Lower leg skin (tissue), 3 donors: ENCODE measurements at regions not wholly inside any gene's neighbourhood (a gene's known extent, or its start where the extent isn't known, plus 50 kb on each side); places are given as distances from the start of the nearest gene placed in this dataset.

Experiments
- POLR2A ChIP-seq, 2 donors: fragments of 450-650 bp; IDR thresholded peaks; one replicate each; pipeline ENCODE4 v1.6.1; 2016 to 2017; ENCODE audit warnings: antibody characterized with exemption in 2 of 2, mild to moderate bottlenecking in 1 of 2, moderate library complexity in 1 of 2
- TF ChIP-seq, protein P1 (sequence below), 3 donors: fragments of 450-650 bp; IDR thresholded peaks; one replicate each; pipeline ENCODE4 v1.5.1; 2016; ENCODE audit warnings: antibody characterized with exemption in 3 of 3, mild to moderate bottlenecking in 3 of 3, moderate library complexity in 2 of 3

DNA sequence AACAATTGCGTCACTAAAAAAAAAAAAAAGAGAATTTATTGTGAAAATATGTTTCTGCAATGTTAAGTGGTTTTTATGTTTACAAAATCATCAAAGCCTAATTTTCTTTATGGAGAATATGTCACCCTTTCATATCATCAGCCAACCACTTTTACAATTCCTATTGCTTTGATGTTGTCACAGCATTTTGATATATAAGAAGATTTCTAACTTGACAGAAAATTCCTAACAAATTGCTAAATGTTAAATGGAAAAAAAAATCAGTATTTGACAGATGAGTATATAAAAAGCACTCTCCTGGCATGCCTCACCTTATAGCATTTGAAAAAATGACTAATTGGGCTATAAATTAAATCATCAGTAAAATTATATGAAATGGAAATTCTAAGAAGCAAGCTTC lies 1457.3 kb upstream of the ALCAM start:
- TF ChIP-seq, protein P1, sequence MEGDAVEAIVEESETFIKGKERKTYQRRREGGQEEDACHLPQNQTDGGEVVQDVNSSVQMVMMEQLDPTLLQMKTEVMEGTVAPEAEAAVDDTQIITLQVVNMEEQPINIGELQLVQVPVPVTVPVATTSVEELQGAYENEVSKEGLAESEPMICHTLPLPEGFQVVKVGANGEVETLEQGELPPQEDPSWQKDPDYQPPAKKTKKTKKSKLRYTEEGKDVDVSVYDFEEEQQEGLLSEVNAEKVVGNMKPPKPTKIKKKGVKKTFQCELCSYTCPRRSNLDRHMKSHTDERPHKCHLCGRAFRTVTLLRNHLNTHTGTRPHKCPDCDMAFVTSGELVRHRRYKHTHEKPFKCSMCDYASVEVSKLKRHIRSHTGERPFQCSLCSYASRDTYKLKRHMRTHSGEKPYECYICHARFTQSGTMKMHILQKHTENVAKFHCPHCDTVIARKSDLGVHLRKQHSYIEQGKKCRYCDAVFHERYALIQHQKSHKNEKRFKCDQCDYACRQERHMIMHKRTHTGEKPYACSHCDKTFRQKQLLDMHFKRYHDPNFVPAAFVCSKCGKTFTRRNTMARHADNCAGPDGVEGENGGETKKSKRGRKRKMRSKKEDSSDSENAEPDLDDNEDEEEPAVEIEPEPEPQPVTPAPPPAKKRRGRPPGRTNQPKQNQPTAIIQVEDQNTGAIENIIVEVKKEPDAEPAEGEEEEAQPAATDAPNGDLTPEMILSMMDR (IDR thresholded peaks at IDR 0.05) = no peak
- TF ChIP-seq POLR2A (IDR thresholded peaks at IDR 0.05) = no peak
